ENCODE measurements at regions not wholly inside any gene's neighbourhood (a gene's known extent, or its start where the extent isn't known, plus 50 kb on each side); places are given as distances from the start of the nearest gene placed in this dataset.
"Not testable (repeated sequence)": the region's sequence is repeated elsewhere in the genome, so short reads cannot be mapped to it uniquely, and the experiment has no call there.

- H3K9me3 Mint-ChIP-seq = peaks cover 6 to 20% of the 10 kb centered on the region in 2 donors
- DNase-seq (no peak), ATAC-seq (peak; percentile 50)
- H3K27me3 Mint-ChIP-seq = no peaks in the 10 kb centered on the region
- H3K4me1 Mint-ChIP-seq = no peaks in the 10 kb centered on the region
- no peak overlapping the region for H3K27ac Mint-ChIP-seq
- no peak overlapping the region for H3K4me3 Mint-ChIP-seq
Observed at GRCh38 chr16:87145181-87146176, 171.7 kb downstream of the C16orf95 start.

GRCh38 chr16:87146676-87147075 lies 170.5 kb downstream of the C16orf95 start:
- Mint-ChIP-seq H3K4me1 (no peaks in the 10 kb centered on the region), H3K4me3 (no peak overlapping the region), H3K27ac (peak overlapping the region in 1 of 2 donors; percentile 33), H3K9me3 (peaks cover 6 to 21% of the 10 kb centered on the region in 2 donors), H3K27me3 (no peaks in the 10 kb centered on the region)
- no peak for ATAC-seq
- DNase-seq = no peak

GRCh38 chr16:87149051-87149450 lies 168.1 kb downstream of the C16orf95 start:
- Mint-ChIP-seq H3K27me3 (no peaks in the 10 kb centered on the region), H3K4me1 (no peaks in the 10 kb centered on the region), H3K27ac (no peak overlapping the region), H3K4me3 (no peak overlapping the region), H3K9me3 (peaks cover 10 to 28% of the 10 kb centered on the region in 2 donors)
- DNase-seq (no peak), ATAC-seq (no peak)

- Mint-ChIP-seq H3K4me1 (no peaks in the 10 kb centered on the region), H3K4me3 (no peak overlapping the region), H3K27ac (no peak overlapping the region), H3K27me3 (no peaks in the 10 kb centered on the region), H3K9me3 (peaks cover 10 to 28% of the 10 kb centered on the region in 2 donors)
- DNase-seq (no peak), ATAC-seq (no peak)
Observed at GRCh38 chr16:87150262-87150661, 166.9 kb downstream of the C16orf95 start.

- Mint-ChIP-seq H3K27ac (no peak overlapping the region), H3K4me3 (no peak overlapping the region), H3K27me3 (no peaks in the 10 kb centered on the region), H3K4me1 (no peaks in the 10 kb centered on the region), H3K9me3 (peaks cover 10 to 28% of the 10 kb centered on the region in 2 donors)
- ATAC-seq (no peak), DNase-seq (no peak)
Observed at GRCh38 chr16:87150681-87151280, 166.4 kb downstream of the C16orf95 start.

GRCh38 chr16:87152221-87152755 lies 164.9 kb downstream of the C16orf95 start:
- Mint-ChIP-seq H3K27me3 (no peaks in the 10 kb centered on the region), H3K4me1 (no peaks in the 10 kb centered on the region), H3K27ac (no peak overlapping the region), H3K9me3 (peaks cover 10 to 28% of the 10 kb centered on the region in 2 donors), H3K4me3 (no peak overlapping the region)
- DNase-seq (no peak), ATAC-seq (no peak)

- DNase-seq = no peak
- H3K9me3 Mint-ChIP-seq = peaks cover 10 to 25% of the 10 kb centered on the region in 2 donors
- no peak overlapping the region for H3K4me3 Mint-ChIP-seq
- H3K27me3 Mint-ChIP-seq = no peaks in the 10 kb centered on the region
- no peaks in the 10 kb centered on the region for H3K4me1 Mint-ChIP-seq
- ATAC-seq = no peak
- H3K27ac Mint-ChIP-seq = no peak overlapping the region
Observed at GRCh38 chr16:87153326-87153725, 163.9 kb downstream of the C16orf95 start.

- H3K27ac Mint-ChIP-seq, H3K9me3 Mint-ChIP-seq, H3K4me1 Mint-ChIP-seq, DNase-seq, H3K4me3 Mint-ChIP-seq, ATAC-seq, H3K27me3 Mint-ChIP-seq: not testable (repeated sequence)
Observed at GRCh38 chr16:87155315-87155714, 161.9 kb downstream of the C16orf95 start.

GRCh38 chr16:87156195-87156594 lies 161.0 kb downstream of the C16orf95 start:
- H3K27ac Mint-ChIP-seq = no peak overlapping the region
- no peak overlapping the region for H3K4me3 Mint-ChIP-seq
- no peaks in the 10 kb centered on the region for H3K4me1 Mint-ChIP-seq
- DNase-seq (no peak), ATAC-seq (no peak)
- H3K9me3 Mint-ChIP-seq = peaks cover 5 to 7% of the 10 kb centered on the region in 2 donors
- no peaks in the 10 kb centered on the region for H3K27me3 Mint-ChIP-seq

- peaks cover 4 to 7% of the 10 kb centered on the region in 2 donors for H3K9me3 Mint-ChIP-seq
- DNase-seq (no peak), ATAC-seq (no peak)
- no peak overlapping the region for H3K4me3 Mint-ChIP-seq
- H3K4me1 Mint-ChIP-seq = no peaks in the 10 kb centered on the region
- H3K27me3 Mint-ChIP-seq = no peaks in the 10 kb centered on the region
- no peak overlapping the region for H3K27ac Mint-ChIP-seq
Observed at GRCh38 chr16:87160234-87160636, 157.0 kb downstream of the C16orf95 start.

GRCh38 chr16:87160701-87161337 lies 156.4 kb downstream of the C16orf95 start:
- Mint-ChIP-seq H3K4me3 (no peak overlapping the region), H3K27ac (no peak overlapping the region), H3K27me3 (no peaks in the 10 kb centered on the region), H3K9me3 (peaks cover 4 to 7% of the 10 kb centered on the region in 2 donors), H3K4me1 (no peaks in the 10 kb centered on the region)
- ATAC-seq (no peak), DNase-seq (no peak)

- H3K9me3 Mint-ChIP-seq, H3K27me3 Mint-ChIP-seq, DNase-seq, H3K4me1 Mint-ChIP-seq, H3K4me3 Mint-ChIP-seq, H3K27ac Mint-ChIP-seq: not testable (repeated sequence)
- peak; percentile 31 for ATAC-seq
Observed at GRCh38 chr16:87161410-87161809, 155.8 kb downstream of the C16orf95 start.

GRCh38 chr16:87161822-87162676 lies 155.1 kb downstream of the C16orf95 start:
- Mint-ChIP-seq H3K4me3 (no peak overlapping the region), H3K4me1 (no peaks in the 10 kb centered on the region), H3K27ac (peak overlapping the region in 1 of 2 donors; percentile 0), H3K27me3 (no peaks in the 10 kb centered on the region), H3K9me3 (peaks cover 4 to 10% of the 10 kb centered on the region in 2 donors)
- ATAC-seq (peak; percentile 71), DNase-seq (peak; percentile 22 to 37)

- H3K27me3 Mint-ChIP-seq, H3K4me1 Mint-ChIP-seq, H3K27ac Mint-ChIP-seq, ATAC-seq, DNase-seq, H3K4me3 Mint-ChIP-seq: not testable (repeated sequence)
- peaks cover 7 to 12% of the 10 kb centered on the region in 2 donors for H3K9me3 Mint-ChIP-seq
Observed at GRCh38 chr16:87162799-87163198, 154.4 kb downstream of the C16orf95 start.

GRCh38 chr16:87163637-87164036 lies 153.6 kb downstream of the C16orf95 start:
- H3K27me3 Mint-ChIP-seq = no peaks in the 10 kb centered on the region
- no peaks in the 10 kb centered on the region for H3K4me1 Mint-ChIP-seq
- H3K4me3 Mint-ChIP-seq = no peak overlapping the region
- peaks cover 9 to 12% of the 10 kb centered on the region in 2 donors for H3K9me3 Mint-ChIP-seq
- no peak overlapping the region for H3K27ac Mint-ChIP-seq
- ATAC-seq (peak; percentile 19), DNase-seq (peak in 1 of 2 donors; percentile 12)
